Kidney (tissue), 13 donors: ENCODE measurements at regions not wholly inside any gene's neighbourhood (a gene's known extent, or its start where the extent isn't known, plus 50 kb on each side); places are given as distances from the start of the nearest gene placed in this dataset.

ENCODE experiments used
- DNase-seq, 5 donors: peaks; one replicate each; pipeline ENCODE4 v3.0.0-alpha.2; 2013 to 2020
- FAIRE-seq: peaks from 2 replicates; lab custom pipeline; 2012; peaks lifted over from hg19 to GRCh38; lab: Jason Lieb, UNC
- H3K27ac ChIP-seq, 2 donors: one replicate each; pipeline ENCODE4 v1.7.0; 2013; ENCODE audit warnings: low read depth in 2 of 2, low read length in 2 of 2, inconsistent platforms in 1 of 2
- H3K27me3 ChIP-seq: one replicate; pipeline ENCODE4 v1.7.1; 2013; ENCODE audit warnings: low read length, inconsistent platforms; ENCODE audit not compliant: control insufficient read depth, insufficient read depth
- H3K36me3 ChIP-seq, 3 donors: one replicate each; pipeline versions ENCODE4 v1.7.0 to v1.7.1; 2013; ENCODE audit warnings: low read length in 3 of 3, control low read depth in 1 of 3, inconsistent platforms in 1 of 3; ENCODE audit not compliant: insufficient read depth in 3 of 3, control insufficient read depth in 2 of 3
- H3K4me1 ChIP-seq, 3 donors: one replicate each; pipeline versions ENCODE4 v1.7.0 to v1.7.1; 2013; ENCODE audit warnings: low read length in 3 of 3, inconsistent platforms in 1 of 3, low read depth in 1 of 3; ENCODE audit not compliant: control insufficient read depth in 2 of 3, insufficient read depth in 2 of 3
- H3K4me3 ChIP-seq, 3 donors: one replicate each; pipeline versions ENCODE4 v1.7.0 to v1.8.1; 2013; ENCODE audit warnings: low read length in 3 of 3, control low read depth in 1 of 3, inconsistent platforms in 1 of 3
- H3K9ac ChIP-seq, 3 donors: one replicate each; pipeline versions ENCODE4 v1.7.0 to v1.7.1; 2013; ENCODE audit warnings: low read length in 3 of 3, control low read depth in 1 of 3, inconsistent platforms in 1 of 3
- H3K9me3 ChIP-seq, 3 donors: one replicate each; pipeline versions ENCODE4 v1.7.0 to v1.7.1; 2013; ENCODE audit warnings: low read length in 3 of 3, control low read depth in 1 of 3, inconsistent platforms in 1 of 3; ENCODE audit not compliant: control insufficient read depth in 2 of 3, insufficient read depth in 1 of 3
- CTCF ChIP-seq: IDR thresholded peaks from 3 replicates; pipeline ENCODE4 v1.5.1; 2012; ENCODE audit warnings: mild to moderate bottlenecking, moderate library complexity, borderline replicate concordance; ENCODE audit not compliant: insufficient read depth; ENCODE audit errors: extremely low read depth
- intact Hi-C: fragments of 100-400 bp; cut with DNase I; formaldehyde crosslinking; loops from one replicate; pipeline ENCODE4 v1.11.1; 2022
- donor health status: control.
- donor health status: control.
- donor health status: control.
- donor health status: control.
- donor health status: control.
- donor health status: DM: yes; HTN: yes; CAD: no.
- donor health status: Normal renal cell carcinoma (clear cell type).

GRCh38 chr13:59394496-59394895 lies 769.2 kb downstream of the DIAPH3 start:
- Histone ChIP-seq H3K9me3 (no peaks in the 10 kb centered on the region), H3K4me1 (no peaks in the 10 kb centered on the region), H3K27me3 (no peaks in the 10 kb centered on the region), H3K27ac (no peak overlapping the region), H3K4me3 (no peak overlapping the region), H3K9ac (no peak overlapping the region), H3K36me3 (no peaks in the 10 kb centered on the region)
- TF ChIP-seq CTCF: no peak
- no peak for DNase-seq
- FAIRE-seq: no peak
- intact Hi-C loops: no loop called here

DNA sequence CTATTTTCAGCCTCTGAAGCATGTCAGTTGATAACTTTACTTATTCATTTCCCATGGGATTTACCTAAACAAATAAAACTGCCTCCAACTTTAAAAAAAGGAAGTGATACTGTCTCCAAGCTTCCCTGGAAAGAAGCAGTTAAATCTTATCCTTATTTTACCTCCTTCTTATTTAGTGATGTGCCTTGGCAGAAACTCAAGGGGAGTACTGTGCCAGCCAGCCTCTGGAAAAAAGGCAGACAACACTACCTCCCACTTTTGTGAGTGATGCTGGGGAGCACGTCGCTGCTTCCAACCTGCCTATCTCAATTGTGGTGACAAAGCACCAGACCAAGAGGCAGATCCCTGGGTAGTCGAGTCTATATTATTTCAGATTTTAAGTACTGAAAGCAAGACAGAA lies 765.6 kb downstream of the DIAPH3 start:
- intact Hi-C loops: no loop called here
- Histone ChIP-seq H3K36me3 (no peaks in the 10 kb centered on the region), H3K27me3 (no peaks in the 10 kb centered on the region), H3K4me3 (no peak overlapping the region), H3K9ac (no peak overlapping the region), H3K27ac (no peak overlapping the region), H3K9me3 (no peaks in the 10 kb centered on the region), H3K4me1 (no peaks in the 10 kb centered on the region)
- DNase-seq (peak in 1 of 5 donors; percentile 10), FAIRE-seq (no peak)
- no peak for TF ChIP-seq CTCF

DNA sequence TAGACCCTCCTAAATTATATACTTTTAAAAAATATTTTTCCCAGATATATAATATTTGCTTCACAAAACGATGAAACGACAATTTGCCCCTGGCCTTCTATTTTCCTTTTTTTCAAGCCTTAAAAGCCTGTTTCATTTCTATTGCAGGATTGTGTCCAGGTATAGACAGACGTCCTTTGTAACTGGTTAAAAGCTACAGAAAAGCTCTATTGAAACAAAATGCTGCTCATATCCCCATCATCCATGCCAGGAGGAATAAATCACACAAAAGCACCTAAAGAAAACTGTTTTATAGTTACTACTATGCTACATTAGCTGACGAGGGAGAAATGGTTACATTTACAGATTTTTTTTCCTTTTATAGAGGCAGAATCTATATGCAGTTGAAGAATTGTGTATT lies 765.1 kb downstream of the DIAPH3 start:
- no peaks in the 10 kb centered on the region for H3K36me3 ChIP-seq
- no peaks in the 10 kb centered on the region for H3K9me3 ChIP-seq
- no peak overlapping the region for H3K9ac ChIP-seq
- no peaks in the 10 kb centered on the region for H3K4me1 ChIP-seq
- DNase-seq (no peak), FAIRE-seq (no peak)
- intact Hi-C loops: no loop called here
- H3K27ac ChIP-seq: no peak overlapping the region
- H3K27me3 ChIP-seq: no peaks in the 10 kb centered on the region
- TF ChIP-seq CTCF: no peak
- no peak overlapping the region for H3K4me3 ChIP-seq

DNA sequence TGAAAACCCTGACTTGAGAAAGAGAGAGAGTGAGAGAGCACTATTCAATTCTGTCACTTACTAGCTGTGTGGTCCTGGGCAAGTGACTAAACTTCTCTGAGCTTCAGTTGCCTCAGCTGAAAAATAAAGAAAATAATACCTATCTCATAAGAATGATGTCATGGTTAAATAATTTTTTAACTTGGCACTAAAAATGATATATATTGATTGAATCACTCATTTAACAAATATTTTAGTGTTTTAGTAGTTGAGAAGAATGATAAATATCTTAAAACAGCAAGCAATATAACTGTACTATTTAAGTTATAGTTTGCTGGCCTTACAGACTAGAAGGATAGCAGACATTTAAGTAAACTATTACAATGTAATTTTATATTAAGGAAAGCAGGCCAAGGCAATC lies 764.2 kb downstream of the DIAPH3 start:
- Histone ChIP-seq H3K9me3 (no peaks in the 10 kb centered on the region), H3K27ac (no peak overlapping the region), H3K4me3 (no peak overlapping the region), H3K27me3 (no peaks in the 10 kb centered on the region), H3K9ac (no peak overlapping the region), H3K4me1 (no peaks in the 10 kb centered on the region), H3K36me3 (no peaks in the 10 kb centered on the region)
- FAIRE-seq (no peak), DNase-seq (no peak)
- intact Hi-C loops: no loop called here
- no peak for TF ChIP-seq CTCF
